ENCODE measurements at regions not wholly inside any gene's neighbourhood (a gene's known extent, or its start where the extent isn't known, plus 50 kb on each side); places are given as distances from the start of the nearest gene placed in this dataset.

DNA sequence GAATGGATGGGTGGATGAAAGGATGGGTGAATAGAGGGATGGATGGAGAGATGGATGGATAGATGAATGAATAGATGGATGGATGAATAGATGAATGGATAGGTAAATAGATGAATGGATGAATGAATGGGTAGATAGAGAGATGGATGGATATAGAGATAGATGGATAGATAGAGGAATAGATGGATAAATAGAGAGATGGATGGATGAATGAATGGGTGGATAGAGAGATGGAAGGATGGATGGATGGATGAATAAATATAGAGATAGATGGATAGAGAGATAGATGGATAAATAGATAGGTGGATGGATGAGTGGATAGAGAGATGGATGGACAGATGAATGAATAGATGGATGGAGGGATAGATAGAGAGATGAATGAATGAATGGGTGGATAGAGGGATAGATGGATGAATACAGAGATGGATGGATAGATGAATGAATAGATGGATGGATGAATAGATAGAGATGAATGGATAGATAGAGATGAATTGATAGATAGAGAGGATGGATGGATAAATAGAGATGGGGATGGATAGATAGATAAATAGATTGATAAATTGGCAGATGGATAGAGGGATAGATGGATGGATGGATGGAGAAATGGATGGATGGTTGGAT, 106.7 kb upstream of the SOX1 start:
- no peak overlapping the region for H3K27ac ChIP-seq (ENCODE audit: low read depth in 2 of 2, low read length in 1 of 2)
- H3K79me2 ChIP-seq (ENCODE audit: insufficient read depth), result no peaks in the 10 kb centered on the region
- no peaks in the 10 kb centered on the region; the same call in 1 of the 2 replicates for H3K27me3 ChIP-seq (ENCODE audit: insufficient read depth)
- H3F3A ChIP-seq (replicated peaks; ENCODE audit: insufficient read depth), result no peaks in the 10 kb centered on the region
- TF ChIP-seq RCOR1 (IDR thresholded peaks at IDR 0.05; ENCODE audit: low read length), result no peak
- TF ChIP-seq, protein P1, sequence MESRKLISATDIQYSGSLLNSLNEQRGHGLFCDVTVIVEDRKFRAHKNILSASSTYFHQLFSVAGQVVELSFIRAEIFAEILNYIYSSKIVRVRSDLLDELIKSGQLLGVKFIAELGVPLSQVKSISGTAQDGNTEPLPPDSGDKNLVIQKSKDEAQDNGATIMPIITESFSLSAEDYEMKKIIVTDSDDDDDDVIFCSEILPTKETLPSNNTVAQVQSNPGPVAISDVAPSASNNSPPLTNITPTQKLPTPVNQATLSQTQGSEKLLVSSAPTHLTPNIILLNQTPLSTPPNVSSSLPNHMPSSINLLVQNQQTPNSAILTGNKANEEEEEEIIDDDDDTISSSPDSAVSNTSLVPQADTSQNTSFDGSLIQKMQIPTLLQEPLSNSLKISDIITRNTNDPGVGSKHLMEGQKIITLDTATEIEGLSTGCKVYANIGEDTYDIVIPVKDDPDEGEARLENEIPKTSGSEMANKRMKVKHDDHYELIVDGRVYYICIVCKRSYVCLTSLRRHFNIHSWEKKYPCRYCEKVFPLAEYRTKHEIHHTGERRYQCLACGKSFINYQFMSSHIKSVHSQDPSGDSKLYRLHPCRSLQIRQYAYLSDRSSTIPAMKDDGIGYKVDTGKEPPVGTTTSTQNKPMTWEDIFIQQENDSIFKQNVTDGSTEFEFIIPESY (IDR thresholded peaks at IDR 0.05; ENCODE audit: borderline replicate concordance, low read depth), result no peak
- no peak for TF ChIP-seq FOXM1 (IDR thresholded peaks at IDR 0.05; ENCODE audit: low read depth)
- TF ChIP-seq TCF12 (IDR thresholded peaks at IDR 0.05), result no peak
- TF ChIP-seq EZH2phosphoT487 (IDR thresholded peaks at IDR 0.05; ENCODE audit: borderline replicate concordance, low read depth), result no peak
- no peak for TF ChIP-seq NFIC (IDR thresholded peaks at IDR 0.05; ENCODE audit: borderline replicate concordance)
- no peak for TF ChIP-seq GATA2 (CRISPR knock-in tag; IDR thresholded peaks at IDR 0.05)
- TF ChIP-seq, protein P2, sequence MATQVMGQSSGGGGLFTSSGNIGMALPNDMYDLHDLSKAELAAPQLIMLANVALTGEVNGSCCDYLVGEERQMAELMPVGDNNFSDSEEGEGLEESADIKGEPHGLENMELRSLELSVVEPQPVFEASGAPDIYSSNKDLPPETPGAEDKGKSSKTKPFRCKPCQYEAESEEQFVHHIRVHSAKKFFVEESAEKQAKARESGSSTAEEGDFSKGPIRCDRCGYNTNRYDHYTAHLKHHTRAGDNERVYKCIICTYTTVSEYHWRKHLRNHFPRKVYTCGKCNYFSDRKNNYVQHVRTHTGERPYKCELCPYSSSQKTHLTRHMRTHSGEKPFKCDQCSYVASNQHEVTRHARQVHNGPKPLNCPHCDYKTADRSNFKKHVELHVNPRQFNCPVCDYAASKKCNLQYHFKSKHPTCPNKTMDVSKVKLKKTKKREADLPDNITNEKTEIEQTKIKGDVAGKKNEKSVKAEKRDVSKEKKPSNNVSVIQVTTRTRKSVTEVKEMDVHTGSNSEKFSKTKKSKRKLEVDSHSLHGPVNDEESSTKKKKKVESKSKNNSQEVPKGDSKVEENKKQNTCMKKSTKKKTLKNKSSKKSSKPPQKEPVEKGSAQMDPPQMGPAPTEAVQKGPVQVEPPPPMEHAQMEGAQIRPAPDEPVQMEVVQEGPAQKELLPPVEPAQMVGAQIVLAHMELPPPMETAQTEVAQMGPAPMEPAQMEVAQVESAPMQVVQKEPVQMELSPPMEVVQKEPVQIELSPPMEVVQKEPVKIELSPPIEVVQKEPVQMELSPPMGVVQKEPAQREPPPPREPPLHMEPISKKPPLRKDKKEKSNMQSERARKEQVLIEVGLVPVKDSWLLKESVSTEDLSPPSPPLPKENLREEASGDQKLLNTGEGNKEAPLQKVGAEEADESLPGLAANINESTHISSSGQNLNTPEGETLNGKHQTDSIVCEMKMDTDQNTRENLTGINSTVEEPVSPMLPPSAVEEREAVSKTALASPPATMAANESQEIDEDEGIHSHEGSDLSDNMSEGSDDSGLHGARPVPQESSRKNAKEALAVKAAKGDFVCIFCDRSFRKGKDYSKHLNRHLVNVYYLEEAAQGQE (IDR thresholded peaks at IDR 0.05; ENCODE audit: low read depth, low read length), result no peak
- TF ChIP-seq TEAD4 (IDR thresholded peaks at IDR 0.05; ENCODE audit: borderline replicate concordance, insufficient read depth), result no peak
- no peak for TF ChIP-seq FOXJ3 (CRISPR knock-in tag; IDR thresholded peaks at IDR 0.05)
- no peak for TF ChIP-seq YY1 (IDR thresholded peaks at IDR 0.05; ENCODE audit: low read depth)
- POLR2A ChIA-PET, result no interaction called here
- H3K9me2 ChIP-seq, result no peaks in the 10 kb centered on the region
- H3K4me1 ChIP-seq (ENCODE audit: control insufficient read depth in 1 of 2, insufficient read depth in 2 of 2, low read depth in 1 of 2, low read length in 1 of 2), result no peaks in the 10 kb centered on the region
- no peak overlapping the region for H3K9ac ChIP-seq
- CTCF ChIA-PET, result no interaction called here
- H3K4me3 ChIP-seq (ENCODE audit: low read depth in 2 of 2, low read length in 1 of 2), result no peak overlapping the region
- no peak for DNase-seq
- H3K4me2 ChIP-seq, result no peak overlapping the region
- no peaks in the 10 kb centered on the region for H4K20me1 ChIP-seq (ENCODE audit: insufficient read depth)
- no peaks in the 10 kb centered on the region for H3K9me3 ChIP-seq
- H2AFZ ChIP-seq (ENCODE audit: low read depth), result no peak overlapping the region
- no peaks in the 10 kb centered on the region for H3K36me3 ChIP-seq (replicated peaks in 1 of 2; ENCODE audit: control insufficient read depth in 1 of 2, insufficient read depth in 2 of 2, low read length in 1 of 2)

DNA sequence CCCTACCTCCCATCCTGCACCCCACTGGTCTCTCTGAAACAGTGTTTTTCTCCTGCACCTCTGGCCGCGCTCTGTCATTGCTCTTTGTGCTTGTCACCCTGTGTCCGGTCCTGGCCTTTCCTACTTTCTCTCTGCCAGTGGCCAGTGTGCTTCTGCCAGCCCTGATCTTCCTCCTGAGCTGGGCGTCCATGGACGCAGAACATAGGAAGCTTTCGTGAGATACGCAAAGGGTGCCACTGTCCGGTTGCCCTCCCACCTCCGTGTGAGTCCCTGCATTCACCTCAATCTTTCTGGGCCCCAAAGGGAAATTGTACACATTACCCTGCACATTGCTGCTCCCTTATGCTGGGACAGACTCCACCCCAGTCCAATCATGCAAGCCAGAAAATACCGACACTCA, 105.7 kb upstream of the SOX1 start:
- Histone ChIP-seq H2AFZ (ENCODE audit: low read depth) (no peak overlapping the region), H4K20me1 (ENCODE audit: insufficient read depth) (no peaks in the 10 kb centered on the region)
- POLR2A ChIA-PET, result no interaction called here

More for the DNA sequence above, 105.7 kb upstream of the SOX1 start:
- H3K4me1 ChIP-seq (ENCODE audit: control insufficient read depth in 1 of 2, insufficient read depth in 2 of 2, low read depth in 1 of 2, low read length in 1 of 2), result no peaks in the 10 kb centered on the region
- 13% methylated on average over 10 of the region's 10 CpGs for WGBS (ENCODE audit: low lambda C conversion rate)
- H3K79me2 ChIP-seq (ENCODE audit: insufficient read depth), result no peaks in the 10 kb centered on the region
- H3F3A ChIP-seq (replicated peaks; ENCODE audit: insufficient read depth), result no peaks in the 10 kb centered on the region
- H3K9ac ChIP-seq, result no peak overlapping the region
- DNase-seq, result no peak
- H3K9me2 ChIP-seq, result no peaks in the 10 kb centered on the region
- no peaks in the 10 kb centered on the region; the same call in 1 of the 2 replicates for H3K27me3 ChIP-seq (ENCODE audit: insufficient read depth)
- TF ChIP-seq TCF12 (IDR thresholded peaks at IDR 0.05), result no peak
- CTCF ChIA-PET, result no interaction called here
- no peak overlapping the region for H3K4me2 ChIP-seq
- H3K4me3 ChIP-seq (ENCODE audit: low read depth in 2 of 2, low read length in 1 of 2), result no peak overlapping the region
- H3K36me3 ChIP-seq (replicated peaks in 1 of 2; ENCODE audit: control insufficient read depth in 1 of 2, insufficient read depth in 2 of 2, low read length in 1 of 2), result no peaks in the 10 kb centered on the region
- H3K27ac ChIP-seq (ENCODE audit: low read depth in 2 of 2, low read length in 1 of 2), result no peak overlapping the region
- H3K9me3 ChIP-seq, result no peaks in the 10 kb centered on the region

Data from SK-N-SH (cell line).